GM21526 (cell line): ENCODE measurements at regions not wholly inside any gene's neighbourhood (a gene's known extent, or its start where the extent isn't known, plus 50 kb on each side); places are given as distances from the start of the nearest gene placed in this dataset.

ENCODE experiments used
- ATAC-seq: cut with Tn5 transposase; IDR thresholded peaks from one replicate; pipeline ENCODE4 v1.9.1; 2021; ENCODE audit warnings: moderate library complexity; ENCODE audit not compliant: unreplicated experiment, low FRiP score

GRCh38 chr22:22151308-22151707 lies 93.3 kb upstream of the VPREB1 start:
- no peak for ATAC-seq

- no peak for ATAC-seq
Observed at GRCh38 chr22:22150457-22150856, 94.1 kb upstream of the VPREB1 start.

- ATAC-seq: no peak
Observed at GRCh38 chr22:22148905-22149304, 95.7 kb upstream of the VPREB1 start.

GRCh38 chr22:22144858-22145257 lies 99.7 kb upstream of the VPREB1 start:
- ATAC-seq: no peak

- no peak for ATAC-seq
Observed at GRCh38 chr22:22143448-22143847, 101.1 kb upstream of the VPREB1 start.

GRCh38 chr22:22142661-22143060 lies 101.9 kb upstream of the VPREB1 start:
- ATAC-seq: no peak

- ATAC-seq: no peak
Observed at GRCh38 chr22:22141771-22142591, 102.6 kb upstream of the VPREB1 start.

GRCh38 chr22:22141031-22141430 lies 103.6 kb upstream of the VPREB1 start:
- no peak for ATAC-seq

- no peak for ATAC-seq
Observed at GRCh38 chr22:22139364-22139763, 105.2 kb upstream of the VPREB1 start.

- ATAC-seq: no peak
Observed at GRCh38 chr22:22138915-22139314, 105.7 kb upstream of the VPREB1 start.

- no peak for ATAC-seq
Observed at GRCh38 chr22:22137891-22138290, 106.7 kb upstream of the VPREB1 start.

GRCh38 chr22:22133910-22134309 lies 110.7 kb upstream of the VPREB1 start:
- ATAC-seq: no peak

- ATAC-seq: no peak
Observed at GRCh38 chr22:22130953-22131608, 113.5 kb upstream of the VPREB1 start.

GRCh38 chr22:22129387-22129786 lies 115.2 kb upstream of the VPREB1 start:
- no peak for ATAC-seq

- no peak for ATAC-seq
Observed at GRCh38 chr22:22128440-22128839, 116.1 kb upstream of the VPREB1 start.

GRCh38 chr22:22127100-22127499 lies 117.5 kb upstream of the VPREB1 start:
- no peak for ATAC-seq

- no peak for ATAC-seq
Observed at GRCh38 chr22:22125579-22126468, 118.8 kb upstream of the VPREB1 start.

- no peak for ATAC-seq
Observed at GRCh38 chr22:22125028-22125578, 119.5 kb upstream of the VPREB1 start.

- ATAC-seq: no peak
Observed at GRCh38 chr22:22124374-22124773, 120.2 kb upstream of the VPREB1 start.

- ATAC-seq: no peak
Observed at GRCh38 chr22:22123960-22124278, 120.7 kb upstream of the VPREB1 start.
